H1 (cell line): ENCODE measurements at regions not wholly inside any gene's neighbourhood (a gene's known extent, or its start where the extent isn't known, plus 50 kb on each side); places are given as distances from the start of the nearest gene placed in this dataset.

Experiments
- CTCF ChIA-PET: fragments of 300-600 bp; sonication (Branson Sonifier 250); formaldehyde crosslinking; loops from one replicate; lab custom pipeline; 2021; ENCODE audit not compliant: partially characterized antibody; lab: Charles Lee
- POLR2A ChIA-PET: fragments of 300-600 bp; sonication (Branson Sonifier 250); formaldehyde crosslinking; loops from one replicate; lab custom pipeline; 2021; ENCODE audit warnings: inconsistent platforms; ENCODE audit not compliant: partially characterized antibody; lab: Charles Lee
- DNase-seq, 2 experiments: peaks; one replicate each; pipeline versions ENCODE4 v3.0.0 to v3.0.0-alpha.2; 2010 to 2022; ENCODE audit warnings: low spot score in 2 of 2, low read depth in 1 of 2, mixed read lengths in 1 of 2
- FAIRE-seq: peaks from 2 replicates; lab custom pipeline; 2011; peaks lifted over from hg19 to GRCh38; lab: Jason Lieb, UNC
- H2AFZ ChIP-seq: 2 replicates; pipeline ENCODE4 v1.8.1; 2012; ENCODE audit warnings: low read length, inconsistent platforms
- H2AK5ac ChIP-seq: 2 replicates; pipeline ENCODE4 v1.6.1; 2013; ENCODE audit warnings: low read depth, low read length
- H2BK120ac ChIP-seq: replicated peaks from 2 replicates; pipeline ENCODE3; 2013; ENCODE audit warnings: low read depth, low read length, inconsistent platforms
- H2BK12ac ChIP-seq: 2 replicates; pipeline ENCODE4 v1.6.1; 2013; ENCODE audit warnings: low read depth, low read length
- H2BK15ac ChIP-seq: 2 replicates; pipeline ENCODE4 v1.6.1; 2013; ENCODE audit warnings: low read length
- H2BK20ac ChIP-seq: 2 replicates; pipeline ENCODE4 v1.6.1; 2013; ENCODE audit warnings: low read length
- H2BK5ac ChIP-seq: 2 replicates; pipeline ENCODE4 v1.6.1; 2013; ENCODE audit warnings: low read depth, low read length
- H3K14ac ChIP-seq: 2 replicates; pipeline ENCODE4 v1.6.1; 2013; ENCODE audit warnings: inconsistent platforms; ENCODE audit not compliant: insufficient read length
- H3K18ac ChIP-seq: 2 replicates; pipeline ENCODE4 v1.6.1; 2013; ENCODE audit warnings: low read length; ENCODE audit errors: extremely low read depth
- H3K23ac ChIP-seq: 2 replicates; pipeline ENCODE4 v1.6.1; 2013; ENCODE audit warnings: inconsistent platforms; ENCODE audit not compliant: insufficient read length
- H3K23me2 ChIP-seq: 2 replicates; pipeline ENCODE4 v1.6.1; 2013; ENCODE audit warnings: low read depth, low read length
- H3K27ac ChIP-seq: 2 replicates; pipeline ENCODE4 v1.6.1; 2011; ENCODE audit warnings: low read depth, low read length, inconsistent platforms
- H3K27me3 ChIP-seq, 4 experiments: replicated peaks in 1 of 4; 1 replicate in 1 of 4; 2 replicates in 3 of 4; pipeline versions ENCODE4 v1.6.1 to v1.8.1; 2011 to 2013; ENCODE audit warnings: low read length in 3 of 4, mild to moderate bottlenecking in 3 of 4, inconsistent platforms in 2 of 4, mixed read lengths in 2 of 4, moderate library complexity in 1 of 4; ENCODE audit not compliant: control insufficient read depth in 3 of 4, insufficient read depth in 3 of 4; ENCODE audit errors: extremely low read depth in 1 of 4
- H3K36me3 ChIP-seq, 4 experiments: 2 replicates each; pipeline versions ENCODE4 v1.6.1 to v1.8.1; 2011 to 2013; ENCODE audit warnings: mild to moderate bottlenecking in 4 of 4, low read length in 3 of 4, moderate library complexity in 2 of 4, control low read depth in 1 of 4, inconsistent platforms in 1 of 4; ENCODE audit not compliant: insufficient read depth in 4 of 4, control insufficient read depth in 2 of 4
- H3K4ac ChIP-seq: replicated peaks from 2 replicates; pipeline ENCODE3; 2013; ENCODE audit warnings: low read length, low read depth, mixed read lengths, inconsistent platforms; ENCODE audit not compliant: insufficient read length
- H3K4me1 ChIP-seq, 4 experiments: replicated peaks in 1 of 4; 1 replicate in 1 of 4; 2 replicates in 3 of 4; pipeline versions ENCODE4 v1.6.1 to v1.8.1; 2011 to 2013; ENCODE audit warnings: low read length in 3 of 4, inconsistent platforms in 2 of 4, mixed read lengths in 1 of 4; ENCODE audit not compliant: insufficient read depth in 4 of 4, control insufficient read depth in 3 of 4
- H3K4me2 ChIP-seq, 2 experiments: 2 replicates each; pipeline versions ENCODE4 v1.6.1 to v1.8.1; 2011 to 2013; ENCODE audit warnings: low read depth in 2 of 2, low read length in 2 of 2, control low read depth in 1 of 2, inconsistent platforms in 1 of 2, mild to moderate bottlenecking in 1 of 2; ENCODE audit not compliant: insufficient read depth in 1 of 2
- H3K4me3 ChIP-seq, 4 experiments: fragments of 200-600, 300-600 bp in 1 of 4; sonication (generic), shearing (Covaris generic), sonication (Bioruptor Twin) in 1 of 4; 2 replicates each; pipeline versions ENCODE4 v1.5.1 to v1.8.1; 2011 to 2016; ENCODE audit warnings: low read length in 4 of 4, low read depth in 3 of 4, control low read depth in 2 of 4, inconsistent platforms in 2 of 4, mild to moderate bottlenecking in 2 of 4, mixed read lengths in 1 of 4, moderate library complexity in 1 of 4; ENCODE audit not compliant: insufficient read depth in 2 of 4; ENCODE audit errors: extremely low read depth in 1 of 4
- H3K56ac ChIP-seq: replicated peaks from 2 replicates; pipeline ENCODE3; 2013; ENCODE audit warnings: low read depth, mild to moderate bottlenecking, mixed read lengths, low read length, inconsistent platforms; ENCODE audit not compliant: insufficient read length
- H3K79me1 ChIP-seq: 2 replicates; pipeline ENCODE4 v1.6.1; 2013; ENCODE audit warnings: low read depth, low read length, control low read depth
- H3K79me2 ChIP-seq, 2 experiments: 2 replicates each; pipeline versions ENCODE4 v1.6.1 to v1.8.1; 2012 to 2013; ENCODE audit warnings: low read length in 2 of 2, mild to moderate bottlenecking in 2 of 2, inconsistent platforms in 1 of 2; ENCODE audit not compliant: insufficient read depth in 2 of 2, control insufficient read depth in 1 of 2
- H3K9ac ChIP-seq, 4 experiments: replicated peaks in 1 of 4; 1 replicate in 1 of 4; 2 replicates in 3 of 4; pipeline versions ENCODE4 v1.6.1 to v1.8.1; 2011 to 2013; ENCODE audit warnings: low read depth in 3 of 4, low read length in 3 of 4, control low read depth in 2 of 4, mild to moderate bottlenecking in 2 of 4, moderate library complexity in 2 of 4, inconsistent platforms in 1 of 4; ENCODE audit errors: extremely low read depth in 1 of 4
- H3K9me3 ChIP-seq, 2 experiments: 2 replicates each; pipeline versions ENCODE4 v1.6.1 to v1.8.1; 2012 to 2013; ENCODE audit warnings: mild to moderate bottlenecking in 2 of 2, moderate library complexity in 2 of 2, control low read depth in 1 of 2, inconsistent platforms in 1 of 2, low read depth in 1 of 2, low read length in 1 of 2, mixed read lengths in 1 of 2; ENCODE audit not compliant: insufficient read depth in 2 of 2
- H4K20me1 ChIP-seq, 2 experiments: replicated peaks in 1 of 2; 2 replicates each; pipeline versions ENCODE3 to v1.8.1; 2011 to 2013; ENCODE audit warnings: inconsistent platforms in 2 of 2, low read length in 2 of 2, mild to moderate bottlenecking in 1 of 2; ENCODE audit not compliant: insufficient read depth in 2 of 2, control insufficient read depth in 1 of 2
- H4K5ac ChIP-seq: 2 replicates; pipeline ENCODE4 v1.6.1; 2013; ENCODE audit warnings: low read length, low read depth, mixed read lengths, inconsistent platforms; ENCODE audit not compliant: insufficient read length
- H4K8ac ChIP-seq: 2 replicates; pipeline ENCODE4 v1.8.0; 2013; ENCODE audit warnings: mild to moderate bottlenecking, moderate library complexity, low read length, inconsistent platforms; ENCODE audit not compliant: insufficient read depth; ENCODE audit errors: extremely low read depth
- H4K91ac ChIP-seq: replicated peaks from 2 replicates; pipeline ENCODE3; 2013; ENCODE audit warnings: low read length, mixed read lengths, inconsistent platforms; ENCODE audit not compliant: insufficient read length
- SP4 ChIP-seq: IDR thresholded peaks from 2 replicates; pipeline ENCODE4 v1.6.1; 2012; ENCODE audit warnings: low read length, inconsistent platforms
- WGBS, 2 experiments: shearing (Covaris generic) in 1 of 2; methylation state at CpG; one replicate each; pipeline versions ENCODE4 v1.1.6 to v1.1.7; 2013 to 2015; ENCODE audit warnings: low lambda C conversion rate in 2 of 2, mixed read lengths in 2 of 2, inconsistent platforms in 1 of 2, low coverage in 1 of 2, missing lambda C conversion rate in 1 of 2; ENCODE audit not compliant: insufficient replicate concordance in 2 of 2, insufficient coverage in 1 of 2, insufficient read length in 1 of 2; ENCODE audit errors: extremely low coverage in 1 of 2, missing lambda C conversion rate in 1 of 2; 5-methylcytosine and 5-hydroxymethylcytosine counted together

DNA sequence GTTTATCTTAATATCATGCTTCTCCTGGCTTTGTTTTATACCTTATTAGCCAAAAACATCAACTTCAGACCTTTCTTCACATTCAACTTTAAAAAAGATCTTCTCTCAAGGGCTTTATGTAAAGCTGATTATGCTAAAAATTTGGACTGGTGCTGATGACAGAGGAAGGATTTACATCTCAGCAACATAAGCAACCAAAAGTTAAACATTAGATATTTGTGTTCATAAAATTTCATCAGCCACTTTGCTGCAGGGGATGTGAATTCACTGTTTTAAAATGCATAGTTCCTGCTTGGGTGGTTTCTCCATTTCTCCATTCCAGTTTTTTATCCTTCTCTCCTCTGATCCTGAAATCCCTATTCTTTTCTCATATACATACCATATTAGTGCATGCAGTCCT is 398.6 kb upstream of the DDI1 start (continued):
- TF ChIP-seq SP4: no peak

GRCh38 chr11:103644676-103645075 is 391.8 kb upstream of the DDI1 start:
- Histone ChIP-seq H2AFZ (0 out of 2 replicates have a peak overlapping the region, but pooled peaks have one; percentile 50), H3K36me3 (no peaks in the 10 kb centered on the region), H3K18ac (no peak overlapping the region), H4K91ac (no peak overlapping the region), H3K9me3 (no peaks in the 10 kb centered on the region), H2BK12ac (no peak overlapping the region), H3K4ac (no peak overlapping the region), H3K56ac (no peak overlapping the region), H3K23me2 (no peaks in the 10 kb centered on the region), H3K4me2 (no peak overlapping the region), H3K4me3 (no peak overlapping the region), H3K14ac (no peak overlapping the region), H2BK15ac (no peak overlapping the region), H3K9ac (no peak overlapping the region), H3K23ac (no peak overlapping the region), H4K8ac (no peak overlapping the region), H2AK5ac (no peak overlapping the region), H3K27ac (no peak overlapping the region), H3K79me1 (no peaks in the 10 kb centered on the region), H3K27me3 (no peaks in the 10 kb centered on the region), H4K5ac (no peak overlapping the region), H3K79me2 (no peaks in the 10 kb centered on the region), H2BK20ac (no peak overlapping the region), H4K20me1 (no peaks in the 10 kb centered on the region), H2BK5ac (no peak overlapping the region), H3K4me1 (no peaks in the 10 kb centered on the region), H2BK120ac (no peak overlapping the region)
- 96% methylated on average over 20 of the region's 20 CpGs; no CpG with 5 or more reads in 1 of the 2 experiments for WGBS, 2 experiments
- ChIA-PET CTCF (interaction anchor here (1.8 kb wide), 1 partner anchor 9 kb away, joined by 9 read pairs; no protein-coding TSS in a partner anchor), POLR2A (no interaction called here)
- DNase-seq (no peak), FAIRE-seq (no peak)
